ENCODE measurements at regions not wholly inside any gene's neighbourhood (a gene's known extent, or its start where the extent isn't known, plus 50 kb on each side); places are given as distances from the start of the nearest gene placed in this dataset.

DNA sequence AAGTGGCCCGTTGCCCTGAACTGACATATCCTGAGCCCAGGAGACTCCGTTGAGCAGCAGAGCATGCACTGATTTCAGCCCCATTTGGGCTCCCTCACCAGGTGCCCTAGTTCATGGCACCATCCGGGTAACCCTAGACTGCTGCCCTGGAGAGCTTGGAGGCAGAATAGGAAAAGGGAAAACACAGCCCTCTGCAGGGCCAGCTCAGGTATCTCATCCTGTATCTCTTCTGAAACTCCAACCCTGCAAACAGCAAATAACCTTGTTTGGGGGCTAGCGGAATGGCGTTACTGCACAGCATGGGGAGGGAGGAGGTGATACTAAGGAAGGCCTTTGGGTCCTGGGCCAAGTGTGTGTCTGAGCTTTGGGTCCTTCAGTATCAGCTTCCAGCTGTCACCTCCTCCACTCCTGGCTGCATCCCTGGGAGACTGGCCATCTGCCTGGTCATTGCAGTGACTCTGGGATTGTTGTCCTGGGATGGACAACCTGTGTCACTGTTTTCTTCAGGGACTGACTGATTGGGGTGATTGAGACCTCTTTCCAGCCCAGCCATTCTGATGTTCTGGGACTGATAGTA, 233.8 kb upstream of the SKOR2 start:
- TF ChIP-seq POLR2AphosphoS5 (IDR thresholded peaks at IDR 0.05; ENCODE audit: low read depth, low read length) (no peak), TAF1 (IDR thresholded peaks at IDR 0.05; ENCODE audit: borderline replicate concordance, insufficient read depth, low read length) (no peak), SIN3A (IDR thresholded peaks at IDR 0.05; ENCODE audit: borderline replicate concordance, insufficient read depth, low read length) (no peak), FOXP2 (optimal IDR thresholded peaks at IDR 0.05; ENCODE audit: borderline replicate concordance, extremely low read depth, extremely low read length, insufficient read depth) (no peak)
- TF ChIP-seq, protein P1, sequence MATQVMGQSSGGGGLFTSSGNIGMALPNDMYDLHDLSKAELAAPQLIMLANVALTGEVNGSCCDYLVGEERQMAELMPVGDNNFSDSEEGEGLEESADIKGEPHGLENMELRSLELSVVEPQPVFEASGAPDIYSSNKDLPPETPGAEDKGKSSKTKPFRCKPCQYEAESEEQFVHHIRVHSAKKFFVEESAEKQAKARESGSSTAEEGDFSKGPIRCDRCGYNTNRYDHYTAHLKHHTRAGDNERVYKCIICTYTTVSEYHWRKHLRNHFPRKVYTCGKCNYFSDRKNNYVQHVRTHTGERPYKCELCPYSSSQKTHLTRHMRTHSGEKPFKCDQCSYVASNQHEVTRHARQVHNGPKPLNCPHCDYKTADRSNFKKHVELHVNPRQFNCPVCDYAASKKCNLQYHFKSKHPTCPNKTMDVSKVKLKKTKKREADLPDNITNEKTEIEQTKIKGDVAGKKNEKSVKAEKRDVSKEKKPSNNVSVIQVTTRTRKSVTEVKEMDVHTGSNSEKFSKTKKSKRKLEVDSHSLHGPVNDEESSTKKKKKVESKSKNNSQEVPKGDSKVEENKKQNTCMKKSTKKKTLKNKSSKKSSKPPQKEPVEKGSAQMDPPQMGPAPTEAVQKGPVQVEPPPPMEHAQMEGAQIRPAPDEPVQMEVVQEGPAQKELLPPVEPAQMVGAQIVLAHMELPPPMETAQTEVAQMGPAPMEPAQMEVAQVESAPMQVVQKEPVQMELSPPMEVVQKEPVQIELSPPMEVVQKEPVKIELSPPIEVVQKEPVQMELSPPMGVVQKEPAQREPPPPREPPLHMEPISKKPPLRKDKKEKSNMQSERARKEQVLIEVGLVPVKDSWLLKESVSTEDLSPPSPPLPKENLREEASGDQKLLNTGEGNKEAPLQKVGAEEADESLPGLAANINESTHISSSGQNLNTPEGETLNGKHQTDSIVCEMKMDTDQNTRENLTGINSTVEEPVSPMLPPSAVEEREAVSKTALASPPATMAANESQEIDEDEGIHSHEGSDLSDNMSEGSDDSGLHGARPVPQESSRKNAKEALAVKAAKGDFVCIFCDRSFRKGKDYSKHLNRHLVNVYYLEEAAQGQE (IDR thresholded peaks at IDR 0.05; ENCODE audit: insufficient read depth in 1 of 2, low read depth in 2 of 2, low read length in 2 of 2), result no peak

DNA sequence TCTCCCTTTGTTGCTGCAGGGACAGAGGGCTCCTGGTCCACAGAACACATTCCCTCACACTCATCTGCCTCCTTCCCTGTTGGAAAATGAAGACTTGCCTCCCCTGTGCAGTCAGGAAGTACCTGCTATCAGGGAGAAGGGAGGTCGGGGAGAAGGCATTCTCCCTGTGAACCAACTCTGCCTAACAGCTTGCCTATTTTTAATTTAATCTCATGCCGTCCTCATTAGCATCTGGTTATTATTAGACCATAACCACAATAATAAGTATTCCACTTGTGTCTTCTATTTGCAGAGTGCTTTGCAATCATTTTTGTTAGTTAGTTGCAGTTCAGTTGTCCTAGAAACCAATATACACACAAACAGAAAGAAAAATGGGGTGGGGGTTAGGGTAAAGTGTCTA, 232.6 kb upstream of the SKOR2 start:
- TF ChIP-seq, protein P1 (IDR thresholded peaks at IDR 0.05; ENCODE audit: insufficient read depth in 1 of 2, low read depth in 2 of 2, low read length in 2 of 2), result no peak

- TF ChIP-seq POLR2AphosphoS5 (IDR thresholded peaks at IDR 0.05; ENCODE audit: low read depth, low read length) (no peak), TAF1 (IDR thresholded peaks at IDR 0.05; ENCODE audit: borderline replicate concordance, insufficient read depth, low read length) (no peak), SIN3A (IDR thresholded peaks at IDR 0.05; ENCODE audit: borderline replicate concordance, insufficient read depth, low read length) (no peak), FOXP2 (optimal IDR thresholded peaks at IDR 0.05; ENCODE audit: borderline replicate concordance, extremely low read depth, extremely low read length, insufficient read depth) (no peak)
- TF ChIP-seq, protein P1 (IDR thresholded peaks at IDR 0.05; ENCODE audit: insufficient read depth in 1 of 2, low read depth in 2 of 2, low read length in 2 of 2), result no peak
Observed at GRCh38 chr18:47480166-47480565, 228.7 kb upstream of the SKOR2 start.

DNA sequence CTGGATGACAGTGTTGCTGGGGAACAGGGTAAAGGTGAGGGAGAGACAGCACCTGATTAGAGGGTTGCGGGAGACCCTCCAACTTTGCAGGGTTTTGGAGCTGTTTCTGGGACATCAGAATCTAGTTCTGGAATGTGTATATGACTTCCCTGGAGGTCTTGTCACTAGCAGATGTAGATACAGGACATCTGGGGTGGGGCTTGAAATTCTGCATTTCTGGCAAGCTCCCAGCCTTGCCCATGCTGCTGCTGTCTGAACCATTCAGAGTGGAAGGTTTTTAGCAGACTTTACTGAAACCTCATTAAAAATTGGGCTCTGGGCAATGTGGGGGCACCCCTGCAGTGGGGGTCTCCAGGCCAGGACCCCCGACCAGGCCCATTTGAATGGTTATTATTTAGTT, 220.3 kb upstream of the SKOR2 start:
- TF ChIP-seq SIN3A (IDR thresholded peaks at IDR 0.05; ENCODE audit: borderline replicate concordance, insufficient read depth, low read length), result no peak

DNA sequence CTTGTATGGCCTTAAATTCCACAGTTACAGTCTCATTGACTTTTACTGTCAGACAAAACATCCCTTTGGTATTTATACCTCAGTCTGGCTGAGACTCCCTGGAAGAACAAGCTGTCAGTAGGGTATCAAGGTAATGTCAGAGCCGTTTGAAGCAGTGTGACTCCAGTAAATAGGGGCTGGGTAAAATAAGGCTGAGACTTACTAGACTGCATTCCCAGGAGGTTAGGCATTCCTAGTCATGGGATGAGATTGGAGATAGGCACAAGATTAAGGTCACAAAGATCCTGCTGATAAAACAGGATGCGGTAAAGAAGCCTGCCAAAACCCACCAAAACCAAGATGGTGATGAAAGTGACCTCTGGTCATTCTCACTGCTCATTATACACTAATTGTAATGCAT, 219.5 kb upstream of the SKOR2 start:
- TF ChIP-seq FOXP2 (optimal IDR thresholded peaks at IDR 0.05; ENCODE audit: borderline replicate concordance, extremely low read depth, extremely low read length, insufficient read depth) (no peak), SIN3A (IDR thresholded peaks at IDR 0.05; ENCODE audit: borderline replicate concordance, insufficient read depth, low read length) (no peak), POLR2AphosphoS5 (IDR thresholded peaks at IDR 0.05; ENCODE audit: low read depth, low read length) (no peak), TAF1 (IDR thresholded peaks at IDR 0.05; ENCODE audit: borderline replicate concordance, insufficient read depth, low read length) (no peak)
- TF ChIP-seq, protein P1 (IDR thresholded peaks at IDR 0.05; ENCODE audit: insufficient read depth in 1 of 2, low read depth in 2 of 2, low read length in 2 of 2), result no peak

Measured in PFSK-1 (cell line).